Keratinocyte (primary cell): ENCODE measurements at regions not wholly inside any gene's neighbourhood (a gene's known extent, or its start where the extent isn't known, plus 50 kb on each side); places are given as distances from the start of the nearest gene placed in this dataset.
A peak's percentile ranks its signal among the peaks of the same experiment; 100 is the strongest.

Experiments used
- DNase-seq: peaks from one replicate; pipeline ENCODE4 v3.0.0-alpha.2; 2011; ENCODE audit warnings: low read depth, missing footprints, low spot score
- FAIRE-seq: peaks from 2 replicates; lab custom pipeline; 2011; peaks lifted over from hg19 to GRCh38; lab: Jason Lieb, UNC
- H2AFZ ChIP-seq: 2 replicates; pipeline ENCODE4 v1.6.0; 2012; ENCODE audit warnings: low read length, control low read depth, inconsistent platforms; ENCODE audit not compliant: control insufficient read depth
- H3K27ac ChIP-seq: 2 replicates; pipeline ENCODE4 v1.5.1; 2011; ENCODE audit warnings: low read length; ENCODE audit not compliant: control insufficient read depth, insufficient read depth
- H3K27me3 ChIP-seq: 3 replicates; pipeline ENCODE4 v1.6.0; 2011; ENCODE audit warnings: low read length; ENCODE audit not compliant: control insufficient read depth, insufficient read depth; ENCODE audit errors: extremely low read depth
- H3K36me3 ChIP-seq, 2 experiments: 2 replicates in 1 of 2; 3 replicates in 1 of 2; pipeline ENCODE4 v1.5.1; 2011; ENCODE audit warnings: low read length in 2 of 2, mild to moderate bottlenecking in 1 of 2; ENCODE audit not compliant: control insufficient read depth in 2 of 2, insufficient read depth in 2 of 2; ENCODE audit errors: extremely low read depth in 1 of 2
- H3K4me1 ChIP-seq: 3 replicates; pipeline ENCODE4 v1.5.1; 2011; ENCODE audit warnings: low read length; ENCODE audit not compliant: control insufficient read depth, insufficient read depth; ENCODE audit errors: extremely low read depth
- H3K4me2 ChIP-seq: 3 replicates; pipeline ENCODE4 v1.6.0; 2011; ENCODE audit warnings: low read depth, low read length; ENCODE audit not compliant: control insufficient read depth, insufficient read depth; ENCODE audit errors: extremely low read depth
- H3K4me3 ChIP-seq, 3 experiments: fragments of 200-600 bp in 1 of 3; sonication (generic) in 1 of 3; 2 replicates in 2 of 3; 3 replicates in 1 of 3; pipeline ENCODE4 v1.5.1; 2011 to 2016; ENCODE audit warnings: low read length in 3 of 3, mild to moderate bottlenecking in 3 of 3, control low read depth in 2 of 3, inconsistent platforms in 1 of 3, low read depth in 1 of 3, mixed read lengths in 1 of 3, mixed run types in 1 of 3, moderate library complexity in 1 of 3; ENCODE audit not compliant: control insufficient read depth in 2 of 3, insufficient read depth in 2 of 3; ENCODE audit errors: extremely low read depth in 1 of 3
- H3K79me2 ChIP-seq: 2 replicates; pipeline ENCODE4 v1.6.0; 2012; ENCODE audit warnings: low read length; ENCODE audit not compliant: control insufficient read depth, insufficient read depth
- H3K9ac ChIP-seq: 3 replicates; pipeline ENCODE4 v1.6.0; 2011; ENCODE audit warnings: low read length; ENCODE audit not compliant: control insufficient read depth, insufficient read depth; ENCODE audit errors: extremely low read depth
- H3K9me1 ChIP-seq: 3 replicates; pipeline ENCODE4 v1.6.0; 2011; ENCODE audit warnings: low read length; ENCODE audit not compliant: control insufficient read depth, insufficient read depth; ENCODE audit errors: extremely low read depth
- H3K9me3 ChIP-seq: 2 replicates; pipeline ENCODE4 v1.5.1; 2012; ENCODE audit warnings: low read depth, low read length; ENCODE audit not compliant: control insufficient read depth
- H4K20me1 ChIP-seq: 3 replicates; pipeline ENCODE4 v1.6.0; 2011; ENCODE audit warnings: low read length; ENCODE audit not compliant: control insufficient read depth, insufficient read depth; ENCODE audit errors: extremely low read depth
- CTCF ChIP-seq, 3 experiments: IDR thresholded peaks in 1 of 3; conservative IDR thresholded peaks in 1 of 3; optimal IDR thresholded peaks in 1 of 3; 2 replicates in 2 of 3; 3 replicates in 1 of 3; pipeline versions ENCODE3 to v1.5.1; 2011; ENCODE audit warnings: low read length in 3 of 3, mild to moderate bottlenecking in 3 of 3, moderate library complexity in 2 of 3, control low read depth in 1 of 3, inconsistent platforms in 1 of 3; ENCODE audit not compliant: insufficient read depth in 2 of 3; ENCODE audit errors: extremely low read depth in 1 of 3
- EZH2 ChIP-seq: IDR thresholded peaks from one replicate; pipeline ENCODE4 v1.6.1; 2012; ENCODE audit warnings: inconsistent platforms, mild to moderate bottlenecking, low read length, moderate library complexity
- dilution Hi-C: fragments of 300-500 bp; cut with MboI; formaldehyde crosslinking; loops from one replicate; pipeline ENCODE4 v1.7.0; 2020; ENCODE audit warnings: low sequenced_read_pairs; ENCODE audit not compliant: extremely low pct_ligation_motif_present

DNA sequence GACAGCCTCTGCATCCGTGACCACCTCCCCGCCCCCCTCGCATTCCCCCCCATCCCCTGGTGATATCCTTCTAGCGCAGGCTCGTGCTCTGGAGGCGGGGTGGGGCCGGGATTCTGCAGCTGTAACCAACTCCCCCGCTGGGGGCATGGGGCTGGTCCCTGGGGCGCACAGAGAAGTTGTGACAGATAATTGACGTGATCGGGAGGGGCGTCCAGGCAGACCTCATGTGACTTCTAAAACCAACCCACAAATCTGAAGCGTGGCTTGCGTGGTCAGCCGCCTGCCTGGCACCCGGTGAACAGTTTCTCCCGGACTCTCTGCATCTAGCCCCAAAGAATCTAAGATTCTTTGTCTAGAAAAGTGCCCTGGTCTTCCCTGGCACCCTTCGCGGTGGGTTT is 100.6 kb upstream of the IGF1R start:
- peak overlapping the region; percentile 72 for H2AFZ ChIP-seq
- no peaks in the 10 kb centered on the region for H3K9me1 ChIP-seq
- DNase-seq (no peak), FAIRE-seq (no peak)
- H3K9ac ChIP-seq, result peak overlapping the region; percentile 77
- TF ChIP-seq EZH2 (no peak), CTCF (optimal IDR thresholded peaks at IDR 0.05 in 1 of 3, IDR thresholded peaks at IDR 0.05 in 1 of 3, conservative IDR thresholded peaks at IDR 0.05 in 1 of 3; ENCODE audit: extremely low read depth in 1 of 3, insufficient read depth in 2 of 3, low read length in 3 of 3) (no peak)
- no peaks in the 10 kb centered on the region for H3K9me3 ChIP-seq
- peak overlapping the region; percentile 39 for H3K27ac ChIP-seq
- dilution Hi-C loops, result no loop called here
- peak overlapping the region; percentile 45 to 77 (median 73) for H3K4me3 ChIP-seq
- no peaks in the 10 kb centered on the region for H3K79me2 ChIP-seq
- H3K4me1 ChIP-seq, result peaks cover 7% of the 10 kb centered on the region
- H4K20me1 ChIP-seq, result no peaks in the 10 kb centered on the region
- H3K4me2 ChIP-seq, result peak overlapping the region; percentile 94
- H3K27me3 ChIP-seq, result no peaks in the 10 kb centered on the region
- no peaks in the 10 kb centered on the region for H3K36me3 ChIP-seq

- Histone ChIP-seq H3K9me1 (no peaks in the 10 kb centered on the region), H3K9me3 (no peaks in the 10 kb centered on the region), H3K27me3 (no peaks in the 10 kb centered on the region), H2AFZ (peak overlapping the region; percentile 72), H3K4me3 (peak overlapping the region; percentile 45 to 77 (median 73)), H3K4me1 (peaks cover 7% of the 10 kb centered on the region), H4K20me1 (no peaks in the 10 kb centered on the region), H3K4me2 (peak overlapping the region; percentile 94), H3K36me3 (no peaks in the 10 kb centered on the region), H3K79me2 (no peaks in the 10 kb centered on the region), H3K27ac (peak overlapping the region; percentile 39), H3K9ac (peak overlapping the region; percentile 77)
- TF ChIP-seq EZH2 (no peak), CTCF (optimal IDR thresholded peaks at IDR 0.05 in 1 of 3, IDR thresholded peaks at IDR 0.05 in 1 of 3, conservative IDR thresholded peaks at IDR 0.05 in 1 of 3; ENCODE audit: extremely low read depth in 1 of 3, insufficient read depth in 2 of 3, low read length in 3 of 3) (peak in 2 of 3 experiments; percentile 10 to 26)
- dilution Hi-C loops, result no loop called here
- FAIRE-seq (peak; percentile 86), DNase-seq (peak; percentile 30)
These were observed 100.0 kb upstream of the IGF1R start for GRCh38 chr15:98548139-98548971.
